Stomach (tissue), 8 donors: ENCODE measurements at regions not wholly inside any gene's neighbourhood (a gene's known extent, or its start where the extent isn't known, plus 50 kb on each side); places are given as distances from the start of the nearest gene placed in this dataset.

Experiments
- DNase-seq, 2 donors: peaks; one replicate each; pipeline versions ENCODE4 v3.0.0 to v3.0.0-alpha.2; 2013 to 2019
- H3K27ac ChIP-seq, 5 donors: fragments of 200-600 bp in 4 of 5; sonication (generic) in 4 of 5; one replicate each; pipeline ENCODE4 v1.5.1; 2013 to 2019; ENCODE audit warnings: mild to moderate bottlenecking in 1 of 5, moderate library complexity in 1 of 5
- H3K27me3 ChIP-seq, 3 donors: fragments of 200-600 bp; sonication (generic); one replicate each; pipeline ENCODE4 v1.5.1; 2017 to 2019; ENCODE audit warnings: mixed run types in 1 of 3
- H3K36me3 ChIP-seq, 4 donors: fragments of 200-600 bp; sonication (generic); 1 replicate in 3 of 4; 2 replicates in 1 of 4; pipeline ENCODE4 v1.5.1; 2016 to 2019
- H3K4me1 ChIP-seq, 4 donors: fragments of 200-600 bp; sonication (generic); one replicate each; pipeline ENCODE4 v1.5.1; 2016 to 2019
- H3K4me3 ChIP-seq, 4 donors: fragments of 200-600 bp; sonication (generic) in 3 of 4; one replicate each; pipeline ENCODE4 v1.5.1; 2016 to 2019; ENCODE audit warnings: mild to moderate bottlenecking in 1 of 4
- H3K9me3 ChIP-seq, 4 donors: fragments of 200-600 bp; sonication (generic); one replicate each; pipeline ENCODE4 v1.5.1; 2016 to 2019
- EP300 ChIP-seq: sonication (generic); formaldehyde crosslinking; IDR thresholded peaks from one replicate; pipeline ENCODE4 v1.6.1; 2017; ENCODE audit warnings: antibody characterized with exemption
- POLR2A ChIP-seq, 4 donors: fragments of 450-650 bp; IDR thresholded peaks; one replicate each; pipeline ENCODE4 v1.6.1; 2016; ENCODE audit warnings: antibody characterized with exemption in 4 of 4, control low read depth in 2 of 4, mild to moderate bottlenecking in 1 of 4, moderate library complexity in 1 of 4
- POLR2AphosphoS5 ChIP-seq, 3 donors: sonication (generic); formaldehyde crosslinking; IDR thresholded peaks; one replicate each; pipeline ENCODE4 v1.6.1; 2016; ENCODE audit warnings: antibody characterized with exemption in 3 of 3
- WGBS, 5 donors: extraction: QIAGEN DNeasy Blood & Tissue Kit in 3 of 5; methylation state at CpG; one replicate each; pipeline versions ENCODE4 v1.1.5 to v1.1.7; 2013 to 2018; 5-methylcytosine and 5-hydroxymethylcytosine counted together
- intact Hi-C: fragments of 100-400 bp; cut with DNase I; formaldehyde crosslinking; loops from one replicate; pipeline ENCODE4 v1.15.1; 2023; ENCODE audit warnings: low total_unique reads
- TF ChIP-seq, protein P1 (sequence below), 7 experiments: fragments of 450-650 bp in 4 of 7; fragments of 200-600 bp in 3 of 7; sonication (generic) in 3 of 7; IDR thresholded peaks; one replicate each; pipeline ENCODE4 v1.5.1; 2016 to 2019; ENCODE audit warnings: antibody characterized with exemption in 7 of 7, control low read depth in 2 of 7, mild to moderate bottlenecking in 1 of 7
- donor health status: healthy with polysubstance abuse.
- donor health status: Bipolar disorder and iron deficiency.
- donor health status: healthy.

DNA sequence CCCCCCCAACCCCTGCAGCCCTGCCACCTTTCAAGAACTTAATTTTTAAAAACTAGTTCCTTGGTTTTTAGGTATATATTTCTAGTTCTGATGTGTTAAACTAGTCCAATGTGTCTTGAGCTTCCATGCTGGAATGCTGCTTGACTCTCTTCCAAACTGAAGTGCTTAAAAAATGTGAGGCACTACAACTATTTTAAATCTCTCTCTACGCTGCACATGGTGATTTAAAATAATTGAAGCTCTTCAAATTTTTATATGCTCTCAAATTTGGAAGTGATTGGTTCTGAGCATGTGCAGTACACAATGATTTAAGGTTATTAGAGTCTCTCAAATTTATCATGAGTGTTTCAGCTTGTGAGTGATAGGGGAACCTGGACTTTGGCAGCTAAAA lies 192.6 kb upstream of the ZEB2 start:
- no peak overlapping the region for H3K4me3 ChIP-seq
- no peaks in the 10 kb centered on the region for H3K27me3 ChIP-seq
- 57 to 71% (median 71%) methylated on average over 1 of the region's 1 CpG for WGBS, 5 donors
- no peaks in the 10 kb centered on the region for H3K36me3 ChIP-seq
- H3K4me1 ChIP-seq, result no peaks in the 10 kb centered on the region
- H3K27ac ChIP-seq, result no peak overlapping the region
- TF ChIP-seq POLR2AphosphoS5 (IDR thresholded peaks at IDR 0.05), result no peak
- TF ChIP-seq, protein P1, sequence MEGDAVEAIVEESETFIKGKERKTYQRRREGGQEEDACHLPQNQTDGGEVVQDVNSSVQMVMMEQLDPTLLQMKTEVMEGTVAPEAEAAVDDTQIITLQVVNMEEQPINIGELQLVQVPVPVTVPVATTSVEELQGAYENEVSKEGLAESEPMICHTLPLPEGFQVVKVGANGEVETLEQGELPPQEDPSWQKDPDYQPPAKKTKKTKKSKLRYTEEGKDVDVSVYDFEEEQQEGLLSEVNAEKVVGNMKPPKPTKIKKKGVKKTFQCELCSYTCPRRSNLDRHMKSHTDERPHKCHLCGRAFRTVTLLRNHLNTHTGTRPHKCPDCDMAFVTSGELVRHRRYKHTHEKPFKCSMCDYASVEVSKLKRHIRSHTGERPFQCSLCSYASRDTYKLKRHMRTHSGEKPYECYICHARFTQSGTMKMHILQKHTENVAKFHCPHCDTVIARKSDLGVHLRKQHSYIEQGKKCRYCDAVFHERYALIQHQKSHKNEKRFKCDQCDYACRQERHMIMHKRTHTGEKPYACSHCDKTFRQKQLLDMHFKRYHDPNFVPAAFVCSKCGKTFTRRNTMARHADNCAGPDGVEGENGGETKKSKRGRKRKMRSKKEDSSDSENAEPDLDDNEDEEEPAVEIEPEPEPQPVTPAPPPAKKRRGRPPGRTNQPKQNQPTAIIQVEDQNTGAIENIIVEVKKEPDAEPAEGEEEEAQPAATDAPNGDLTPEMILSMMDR (IDR thresholded peaks at IDR 0.05), result no peak
- no peak for TF ChIP-seq EP300
- no peak for TF ChIP-seq POLR2A (IDR thresholded peaks at IDR 0.05)
- peak in 1 of 2 donors; percentile 46 for DNase-seq
- peaks cover 0 to 6% (median 2%) of the 10 kb centered on the region in 4 donors for H3K9me3 ChIP-seq
- intact Hi-C loops, result no loop called here

GRCh38 chr2:144711630-144712549 lies 192.0 kb upstream of the ZEB2 start:
- Histone ChIP-seq H3K27me3 (no peaks in the 10 kb centered on the region), H3K9me3 (no peaks in the 10 kb centered on the region), H3K4me1 (no peaks in the 10 kb centered on the region), H3K36me3 (no peaks in the 10 kb centered on the region), H3K4me3 (no peak overlapping the region), H3K27ac (no peak overlapping the region)
- DNase-seq, result no peak
- TF ChIP-seq EP300 (no peak), POLR2A (IDR thresholded peaks at IDR 0.05) (no peak), POLR2AphosphoS5 (IDR thresholded peaks at IDR 0.05) (no peak)
- TF ChIP-seq, protein P1 (IDR thresholded peaks at IDR 0.05), result no peak
- intact Hi-C loops, result no loop called here
- 71 to 82% (median 74%) methylated on average over 7 of the region's 7 CpGs for WGBS, 5 donors

- Histone ChIP-seq H3K4me1 (no peaks in the 10 kb centered on the region), H3K4me3 (no peak overlapping the region), H3K27me3 (no peaks in the 10 kb centered on the region), H3K9me3 (no peaks in the 10 kb centered on the region), H3K36me3 (no peaks in the 10 kb centered on the region), H3K27ac (no peak overlapping the region)
- intact Hi-C loops, result no loop called here
- no peak for DNase-seq
- TF ChIP-seq POLR2A (IDR thresholded peaks at IDR 0.05) (no peak), EP300 (no peak), POLR2AphosphoS5 (IDR thresholded peaks at IDR 0.05) (no peak)
- TF ChIP-seq, protein P1 (IDR thresholded peaks at IDR 0.05), result no peak
Measured at GRCh38 chr2:144711084-144711483, 191.2 kb upstream of the ZEB2 start.

DNA sequence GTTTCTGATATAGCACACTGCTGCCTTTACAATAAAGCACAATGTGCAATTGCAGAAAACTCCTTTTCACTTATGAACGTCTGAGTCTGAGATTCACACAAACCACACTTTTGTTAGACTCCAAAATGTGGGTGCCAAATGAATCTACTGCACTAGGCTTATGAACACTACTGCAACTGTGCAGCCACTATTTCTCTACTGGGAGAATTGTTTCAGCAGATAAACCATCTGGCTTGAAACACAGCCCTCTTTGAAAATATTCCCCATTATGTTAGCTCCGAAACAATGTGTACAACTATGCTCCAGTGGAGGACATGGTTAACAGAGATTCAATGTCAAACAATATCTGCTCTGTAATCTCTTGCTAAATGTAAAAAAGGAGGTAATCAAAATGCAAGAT lies 188.7 kb upstream of the ZEB2 start:
- no peaks in the 10 kb centered on the region for H3K36me3 ChIP-seq
- no peak overlapping the region for H3K4me3 ChIP-seq
- no peaks in the 10 kb centered on the region for H3K4me1 ChIP-seq
- no peaks in the 10 kb centered on the region for H3K27me3 ChIP-seq
- TF ChIP-seq POLR2A (IDR thresholded peaks at IDR 0.05) (no peak), EP300 (no peak), POLR2AphosphoS5 (IDR thresholded peaks at IDR 0.05) (no peak)
- TF ChIP-seq, protein P1 (IDR thresholded peaks at IDR 0.05), result no peak
- DNase-seq, result no peak
- WGBS, 5 donors, result 64 to 87% (median 72%) methylated on average over 2 of the region's 2 CpGs
- no peak overlapping the region for H3K27ac ChIP-seq
- intact Hi-C loops, result no loop called here
- no peaks in the 10 kb centered on the region for H3K9me3 ChIP-seq
